LNCAP (cell line): ENCODE measurements at regions not wholly inside any gene's neighbourhood (a gene's known extent, or its start where the extent isn't known, plus 50 kb on each side); places are given as distances from the start of the nearest gene placed in this dataset.

ENCODE experiments used
- CTCF ChIP-seq: fragments of 450-650 bp; IDR thresholded peaks from 2 replicates; pipeline ENCODE4 v1.5.1; 2017; ENCODE audit warnings: mild to moderate bottlenecking

- no peak for TF ChIP-seq CTCF
Observed at GRCh38 chr12:39240587-39240986, 202.3 kb downstream of the KIF21A start.

GRCh38 chr12:39239490-39240486, 203.1 kb downstream of the KIF21A start:
- TF ChIP-seq CTCF = no peak

GRCh38 chr12:39237004-39237403, 205.9 kb downstream of the KIF21A start:
- TF ChIP-seq CTCF = no peak

GRCh38 chr12:39235990-39236767, 206.7 kb downstream of the KIF21A start:
- TF ChIP-seq CTCF = no peak

- TF ChIP-seq CTCF = no peak
Observed at GRCh38 chr12:39230086-39230485, 212.8 kb downstream of the KIF21A start.

GRCh38 chr12:39227218-39227617, 215.7 kb downstream of the KIF21A start:
- no peak for TF ChIP-seq CTCF

GRCh38 chr12:39224971-39225370, 217.9 kb downstream of the KIF21A start:
- TF ChIP-seq CTCF = no peak
